Suppressor macrophage treated with lipopolysaccharide for 1 hour (primary cell): ENCODE measurements at regions not wholly inside any gene's neighbourhood (a gene's known extent, or its start where the extent isn't known, plus 50 kb on each side); places are given as distances from the start of the nearest gene placed in this dataset.
"Not testable (repeated sequence)": the region's sequence is repeated elsewhere in the genome, so short reads cannot be mapped to it uniquely, and the experiment has no call there.

Experiments
- DNase-seq, 3 donors: peaks; one replicate each; pipeline ENCODE4 v3.0.0-alpha.2; 2020 to 2022

DNA sequence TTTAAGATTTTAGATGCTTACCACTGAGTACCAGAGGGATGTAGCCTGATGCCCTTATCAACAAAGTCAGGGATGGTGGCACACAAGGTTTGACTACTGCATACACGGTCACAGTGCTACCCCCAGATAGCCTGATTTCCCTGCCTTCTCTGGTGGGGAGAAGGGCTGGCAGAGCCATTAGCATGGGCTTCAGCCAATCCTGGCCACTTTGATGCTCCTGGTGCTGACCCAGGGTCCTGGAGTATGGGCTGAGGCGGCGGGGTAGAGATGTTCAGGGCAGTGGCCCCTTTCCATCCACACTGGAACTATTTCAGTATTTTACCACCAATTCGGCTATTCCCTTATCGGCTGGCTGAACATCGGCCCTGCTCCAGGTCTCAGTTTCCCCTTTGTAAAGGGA is 83.2 kb downstream of the POTEB3 start:
- DNase-seq: not testable (repeated sequence)

- not testable (repeated sequence) for DNase-seq
Measured at GRCh38 chr15:21355944-21356343, 84.4 kb downstream of the POTEB3 start.

GRCh38 chr15:21354597-21354996 is 85.7 kb downstream of the POTEB3 start:
- DNase-seq: not testable (repeated sequence)

GRCh38 chr15:21352670-21353318 is 87.5 kb downstream of the POTEB3 start:
- DNase-seq: not testable (repeated sequence)

GRCh38 chr15:21344960-21345359 is 95.3 kb downstream of the POTEB3 start:
- peak in 1 of 3 donors; percentile 0 for DNase-seq

GRCh38 chr15:21344500-21344899 is 95.8 kb downstream of the POTEB3 start:
- not testable (repeated sequence) for DNase-seq

DNA sequence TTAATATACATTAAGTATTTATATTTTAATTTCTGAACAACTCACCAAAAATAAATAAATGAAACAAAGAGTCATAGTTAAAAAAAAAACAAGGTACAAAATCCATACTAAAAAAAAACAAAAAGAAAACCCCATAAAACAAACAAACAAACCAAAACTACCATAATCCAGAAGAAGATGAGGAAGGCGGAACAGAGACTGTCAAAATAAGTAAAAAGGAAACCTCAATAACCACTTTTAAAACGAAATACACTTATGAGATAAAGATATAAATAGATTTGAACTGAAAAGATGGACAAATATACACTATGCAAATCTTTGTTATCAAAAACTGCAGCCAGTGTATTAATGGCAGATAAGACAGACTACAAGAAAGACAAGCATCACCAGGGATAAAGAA is 103.3 kb downstream of the POTEB3 start:
- DNase-seq: not testable (repeated sequence)

- DNase-seq: not testable (repeated sequence)
Measured at GRCh38 chr15:21324720-21325460, 115.4 kb downstream of the POTEB3 start.

- DNase-seq: not testable (repeated sequence)
Measured at GRCh38 chr15:21284353-21284752, 155.9 kb downstream of the POTEB3 start.

DNA sequence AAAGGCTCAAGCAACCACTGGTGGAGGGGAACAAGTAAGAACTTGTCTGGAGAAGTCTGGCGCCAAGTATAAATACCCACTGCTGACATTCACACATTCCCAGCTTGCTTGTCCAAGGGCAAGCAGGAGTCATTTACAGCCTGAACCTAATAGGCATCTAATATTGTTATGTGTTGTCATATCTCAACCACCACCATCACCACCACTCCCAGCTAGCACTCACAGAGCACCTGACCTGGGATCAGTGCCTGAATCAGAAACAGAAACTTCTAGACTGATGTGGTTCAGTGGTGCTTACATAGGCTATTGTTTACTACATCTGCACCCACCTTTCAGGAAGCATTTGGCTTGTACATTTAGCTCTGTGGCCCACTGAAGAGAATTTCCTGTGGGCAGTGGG is 157.1 kb downstream of the POTEB3 start:
- not testable (repeated sequence) for DNase-seq

- DNase-seq: not testable (repeated sequence)
Measured at GRCh38 chr15:21280272-21280671, 160.0 kb downstream of the POTEB3 start.

GRCh38 chr15:21272176-21272982 is 167.9 kb downstream of the POTEB3 start:
- peak; percentile 77 to 80 (median 79) for DNase-seq

GRCh38 chr15:21271566-21271965 is 168.7 kb downstream of the POTEB3 start:
- DNase-seq: peak; percentile 50 to 58 (median 53)

DNA sequence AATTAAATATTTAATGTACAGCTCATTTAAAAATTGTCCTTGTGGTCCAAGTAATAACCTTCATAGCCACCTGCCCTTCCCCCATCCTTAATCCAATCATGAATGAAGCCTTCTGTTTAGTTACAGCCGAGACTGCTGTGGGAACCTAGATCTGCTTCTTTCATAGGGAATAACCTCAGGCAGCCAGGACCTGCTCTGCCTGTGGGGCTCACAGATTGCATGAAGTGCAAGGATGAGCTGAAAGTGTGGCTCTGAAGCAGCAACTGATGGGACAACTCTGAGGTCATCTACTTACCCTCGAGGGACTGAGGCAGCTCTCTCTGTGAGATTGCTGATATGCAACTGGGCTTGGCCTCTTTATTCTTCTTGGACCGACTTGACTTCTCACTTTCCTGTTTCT is 169.8 kb downstream of the POTEB3 start:
- DNase-seq: peak in 1 of 3 donors; percentile 16

DNA sequence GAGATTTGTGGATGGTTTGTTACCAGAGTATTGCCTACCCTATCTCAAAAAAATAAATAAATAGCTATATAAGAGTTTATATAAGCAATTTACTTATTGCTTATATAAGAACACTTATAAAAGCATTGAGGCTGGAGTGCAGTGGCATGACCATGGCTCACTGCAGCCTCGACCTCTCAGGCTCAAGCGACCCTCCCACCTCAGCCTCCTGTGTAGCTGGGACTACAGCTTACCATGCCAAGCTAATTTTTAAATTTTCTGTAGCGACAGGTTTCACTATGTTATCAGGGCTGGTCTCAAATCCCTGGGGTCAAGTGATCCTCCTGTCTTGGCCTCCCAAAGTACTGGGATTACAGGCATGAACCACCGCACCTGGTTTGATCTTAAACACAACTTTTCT is 170.6 kb downstream of the POTEB3 start:
- peak in 1 of 3 donors; percentile 12 for DNase-seq

GRCh38 chr15:21269121-21269520 is 171.2 kb downstream of the POTEB3 start:
- DNase-seq: no peak

DNA sequence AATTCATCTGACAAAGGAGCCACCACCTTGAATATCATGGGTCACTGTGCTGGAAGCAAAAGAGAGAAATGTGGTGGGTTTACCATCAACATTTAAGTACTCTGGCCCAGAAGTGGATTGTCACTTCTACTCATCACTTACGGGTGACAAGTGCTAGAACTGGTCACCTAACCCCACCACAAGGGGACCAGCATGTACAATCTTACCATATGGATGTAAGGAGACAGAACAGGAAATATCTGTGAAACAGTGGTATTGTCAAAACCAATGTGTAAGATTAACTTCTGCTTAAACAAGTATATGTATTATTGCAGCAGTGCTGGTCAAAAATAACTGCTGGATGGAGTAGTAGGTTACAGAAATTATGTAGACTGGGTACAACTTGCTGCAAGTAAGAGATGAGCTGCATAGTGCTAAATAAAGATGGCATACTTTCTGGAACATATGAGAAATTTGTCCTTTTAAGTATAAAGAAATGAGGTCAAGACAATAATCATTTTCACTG is 171.8 kb downstream of the POTEB3 start:
- peak in 2 of 3 donors; percentile 19 to 24 for DNase-seq

DNA sequence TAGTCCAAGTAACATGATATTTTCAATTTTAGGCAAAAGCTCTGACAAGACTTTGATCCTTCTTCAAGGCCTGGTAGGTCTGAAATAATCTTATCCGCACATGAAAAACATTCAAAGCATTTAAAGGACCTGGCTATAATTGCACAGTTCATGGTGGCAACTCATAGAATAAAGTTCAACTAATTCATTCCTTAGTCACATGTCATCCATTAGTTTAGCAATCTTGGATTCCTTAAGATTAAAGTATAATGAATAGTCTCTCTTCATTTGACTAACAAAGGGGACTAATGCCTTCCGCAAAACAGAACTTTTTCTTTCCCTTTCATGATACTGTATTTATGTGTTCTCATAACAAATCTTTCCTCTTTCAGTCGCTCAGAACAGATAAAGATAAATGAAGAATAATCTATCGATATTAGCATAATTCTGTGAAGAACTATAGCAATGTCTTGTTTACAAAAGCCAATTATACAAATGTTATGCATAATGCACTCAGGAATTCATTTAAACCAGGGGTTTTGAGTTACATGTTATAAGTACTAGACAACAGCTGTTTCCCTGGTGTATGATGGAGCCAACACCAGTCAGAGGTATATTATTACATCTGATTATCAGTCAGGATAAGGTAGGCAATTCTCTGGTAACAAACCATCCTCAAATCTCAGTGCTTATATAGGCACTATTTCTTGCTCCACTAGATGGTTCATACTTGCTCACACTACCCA is 172.5 kb downstream of the POTEB3 start:
- peak in 1 of 3 donors; percentile 19 for DNase-seq

GRCh38 chr15:21267226-21267625 is 173.1 kb downstream of the POTEB3 start:
- DNase-seq: peak; percentile 53 to 75 (median 71)

DNA sequence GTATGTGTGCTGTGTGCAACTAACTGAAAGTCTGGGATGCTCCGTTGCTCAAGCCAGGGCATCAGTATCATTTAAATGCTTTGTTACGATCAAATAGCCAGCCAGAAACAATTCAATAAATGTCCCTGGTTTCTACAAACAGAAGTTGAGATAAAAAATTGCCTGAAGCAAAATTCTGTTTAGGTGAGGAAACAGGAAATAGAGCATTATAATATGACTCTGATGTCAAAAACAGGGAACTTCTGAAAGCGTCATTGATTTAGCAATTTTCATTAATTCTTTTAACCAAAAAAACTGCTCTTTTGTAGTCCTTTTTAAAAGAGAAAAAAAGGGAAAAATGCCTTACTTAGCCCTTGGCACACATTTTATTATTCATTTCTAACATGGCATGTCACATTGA is 174.7 kb downstream of the POTEB3 start:
- peak; percentile 54 to 85 (median 85) for DNase-seq

DNA sequence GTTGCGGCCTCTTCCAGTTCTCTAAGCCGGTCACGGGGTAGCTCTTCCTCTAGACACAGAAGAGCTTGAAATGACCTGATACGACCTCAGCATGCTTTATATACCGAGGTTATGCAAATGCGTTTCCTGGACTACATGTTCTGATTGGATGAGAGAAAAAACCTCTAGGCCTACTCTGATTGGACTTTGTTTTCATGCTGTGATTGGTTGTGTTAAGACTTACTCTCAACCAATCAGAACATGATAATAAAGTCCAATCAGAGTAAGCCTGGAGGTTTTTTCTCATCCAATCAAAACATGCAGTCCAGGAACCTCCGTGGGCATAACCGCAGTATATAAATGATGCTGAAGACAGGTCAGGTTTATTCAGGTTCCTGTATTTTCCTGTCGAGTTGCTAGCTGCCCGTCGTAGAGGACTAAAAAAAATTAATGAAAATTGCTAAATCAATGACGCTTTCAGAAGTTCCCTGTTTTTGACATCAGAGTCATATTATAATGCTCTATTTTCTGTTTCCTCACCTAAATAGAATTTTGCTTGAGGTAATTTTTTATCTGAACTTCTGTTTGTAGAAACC is 177.4 kb downstream of the POTEB3 start:
- peak in 2 of 3 donors; percentile 31 to 44 for DNase-seq
